ENCODE measurements at regions not wholly inside any gene's neighbourhood (a gene's known extent, or its start where the extent isn't known, plus 50 kb on each side); places are given as distances from the start of the nearest gene placed in this dataset.

DNA sequence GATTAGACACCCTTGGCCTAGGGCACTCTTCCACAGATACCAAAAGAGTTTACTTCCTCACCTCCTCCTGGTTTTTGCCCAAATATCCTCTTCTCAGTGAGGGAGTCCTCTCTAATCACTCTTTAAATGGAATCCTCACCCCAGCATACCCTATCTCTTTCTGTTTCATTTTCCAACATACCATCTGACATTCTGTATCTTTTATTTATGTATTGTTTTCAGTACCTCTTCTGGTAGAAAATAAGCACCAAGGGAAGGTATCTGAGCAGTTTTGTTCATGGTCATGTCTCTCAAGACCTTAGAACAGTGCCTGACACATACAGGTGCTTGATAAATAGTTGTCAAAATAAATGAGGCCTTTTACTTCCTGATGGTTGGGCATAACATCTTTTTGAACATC is 55.1 kb downstream of the KIAA0408 start:
- ATAC-seq (no peak), DNase-seq (ENCODE audit: low read depth in 1 of 2, low spot score in 1 of 2) (no peak), FAIRE-seq (no peak)
- no peak overlapping the region for H3K4me2 ChIP-seq
- no peaks in the 10 kb centered on the region for H3K4me1 ChIP-seq
- TF ChIP-seq, protein P1, sequence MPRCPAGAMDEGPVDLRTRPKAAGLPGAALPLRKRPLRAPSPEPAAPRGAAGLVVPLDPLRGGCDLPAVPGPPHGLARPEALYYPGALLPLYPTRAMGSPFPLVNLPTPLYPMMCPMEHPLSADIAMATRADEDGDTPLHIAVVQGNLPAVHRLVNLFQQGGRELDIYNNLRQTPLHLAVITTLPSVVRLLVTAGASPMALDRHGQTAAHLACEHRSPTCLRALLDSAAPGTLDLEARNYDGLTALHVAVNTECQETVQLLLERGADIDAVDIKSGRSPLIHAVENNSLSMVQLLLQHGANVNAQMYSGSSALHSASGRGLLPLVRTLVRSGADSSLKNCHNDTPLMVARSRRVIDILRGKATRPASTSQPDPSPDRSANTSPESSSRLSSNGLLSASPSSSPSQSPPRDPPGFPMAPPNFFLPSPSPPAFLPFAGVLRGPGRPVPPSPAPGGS (IDR thresholded peaks at IDR 0.05) = no peak
- TF ChIP-seq CBX8 (IDR thresholded peaks at IDR 0.05) (no peak), PHF8 (IDR thresholded peaks at IDR 0.05; ENCODE audit: borderline replicate concordance, low read depth) (no peak), MAZ (IDR thresholded peaks at IDR 0.05; ENCODE audit: borderline replicate concordance, low read depth, low read length) (no peak), CHD2 (IDR thresholded peaks at IDR 0.05; ENCODE audit: low read length, partially characterized antibody) (no peak), CHD4 (IDR thresholded peaks at IDR 0.05; ENCODE audit: borderline replicate concordance) (no peak), ZC3H11A (IDR thresholded peaks at IDR 0.05) (no peak), SMC3 (IDR thresholded peaks at IDR 0.05) (no peak), EHF (CRISPR knock-in tag; IDR thresholded peaks at IDR 0.05) (no peak), ZSCAN20 (CRISPR knock-in tag; IDR thresholded peaks at IDR 0.05) (no peak), TP53 (CRISPR knock-in tag; IDR thresholded peaks at IDR 0.05) (no peak), EHMT2 (IDR thresholded peaks at IDR 0.05; ENCODE audit: low read depth) (no peak), ZNF302 (CRISPR knock-in tag; IDR thresholded peaks at IDR 0.05) (no peak), FOXS1 (CRISPR knock-in tag; IDR thresholded peaks at IDR 0.05) (no peak), MAX (IDR thresholded peaks at IDR 0.05) (no peak), MAFK (IDR thresholded peaks at IDR 0.05; ENCODE audit: partially characterized antibody) (no peak), HOXA7 (CRISPR knock-in tag; IDR thresholded peaks at IDR 0.05) (no peak), RNF2 (IDR thresholded peaks at IDR 0.05; ENCODE audit: borderline replicate concordance, low read depth) (no peak), HEYL (CRISPR knock-in tag; IDR thresholded peaks at IDR 0.05) (no peak)
- TF ChIP-seq, protein P2, sequence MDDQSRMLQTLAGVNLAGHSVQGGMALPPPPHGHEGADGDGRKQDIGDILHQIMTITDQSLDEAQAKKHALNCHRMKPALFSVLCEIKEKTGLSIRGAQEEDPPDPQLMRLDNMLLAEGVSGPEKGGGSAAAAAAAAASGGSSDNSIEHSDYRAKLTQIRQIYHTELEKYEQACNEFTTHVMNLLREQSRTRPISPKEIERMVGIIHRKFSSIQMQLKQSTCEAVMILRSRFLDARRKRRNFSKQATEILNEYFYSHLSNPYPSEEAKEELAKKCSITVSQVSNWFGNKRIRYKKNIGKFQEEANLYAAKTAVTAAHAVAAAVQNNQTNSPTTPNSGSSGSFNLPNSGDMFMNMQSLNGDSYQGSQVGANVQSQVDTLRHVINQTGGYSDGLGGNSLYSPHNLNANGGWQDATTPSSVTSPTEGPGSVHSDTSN (IDR thresholded peaks at IDR 0.05) = no peak
- H3K4me3 ChIP-seq = no peak overlapping the region
- H3K27ac ChIP-seq = no peak overlapping the region
- no peaks in the 10 kb centered on the region for H3K9me3 ChIP-seq
- ChIA-PET CTCF (no interaction called here), POLR2A (no interaction called here)

- whole genome bisulfite sequencing (ENCODE audit: missing lambda C conversion rate) = 64% methylated on average over 2 of the region's 2 CpGs
- TF ChIP-seq NR3C1 (IDR thresholded peaks at IDR 0.05) = no peak
- TF ChIP-seq CBX2 (IDR thresholded peaks at IDR 0.05; ENCODE audit: borderline replicate concordance, low read depth) = no peak
- TF ChIP-seq POLR2A (IDR thresholded peaks at IDR 0.05; ENCODE audit: low read length) = no peak
- TF ChIP-seq CTCF (IDR thresholded peaks at IDR 0.05) = no peak
- TF ChIP-seq GATA3 (IDR thresholded peaks at IDR 0.05; ENCODE audit: borderline replicate concordance) = no peak
- no peak for TF ChIP-seq KDM5A (IDR thresholded peaks at IDR 0.05)
- TF ChIP-seq CHD4 (IDR thresholded peaks at IDR 0.05; ENCODE audit: borderline replicate concordance) = no peak
- TF ChIP-seq, protein P3, sequence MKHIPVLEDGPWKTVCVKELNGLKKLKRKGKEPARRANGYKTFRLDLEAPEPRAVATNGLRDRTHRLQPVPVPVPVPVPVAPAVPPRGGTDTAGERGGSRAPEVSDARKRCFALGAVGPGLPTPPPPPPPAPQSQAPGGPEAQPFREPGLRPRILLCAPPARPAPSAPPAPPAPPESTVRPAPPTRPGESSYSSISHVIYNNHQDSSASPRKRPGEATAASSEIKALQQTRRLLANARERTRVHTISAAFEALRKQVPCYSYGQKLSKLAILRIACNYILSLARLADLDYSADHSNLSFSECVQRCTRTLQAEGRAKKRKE (CRISPR knock-in tag; IDR thresholded peaks at IDR 0.05; ENCODE audit: low read depth) = no peak
- no peak for TF ChIP-seq HOXB13 (CRISPR knock-in tag; IDR thresholded peaks at IDR 0.05; ENCODE audit: low read depth)
- Histone ChIP-seq H3K4me3 (no peak overlapping the region), H3K4me1 (no peaks in the 10 kb centered on the region), H3K27ac (no peak overlapping the region), H3K4me2 (no peak overlapping the region), H3K9me3 (no peaks in the 10 kb centered on the region)
- CTCF ChIA-PET = no interaction called here
- POLR2A ChIA-PET = no interaction called here
- FAIRE-seq (no peak), ATAC-seq (no peak), DNase-seq (ENCODE audit: low read depth in 1 of 2, low spot score in 1 of 2) (no peak)
Observed at GRCh38 chr6:127403636-127404035, 55.6 kb downstream of the KIAA0408 start.

All from A549 (cell line).